Pons (tissue), 1 donor: ENCODE measurements at regions not wholly inside any gene's neighbourhood (a gene's known extent, or its start where the extent isn't known, plus 50 kb on each side); places are given as distances from the start of the nearest gene placed in this dataset.
"Not testable (repeated sequence)": the region's sequence is repeated elsewhere in the genome, so short reads cannot be mapped to it uniquely, and the experiment has no call there.

Experiments
- DNase-seq: peaks from one replicate; pipeline ENCODE4 v3.0.0-alpha.2; 2016; ENCODE audit warnings: low spot score

DNA sequence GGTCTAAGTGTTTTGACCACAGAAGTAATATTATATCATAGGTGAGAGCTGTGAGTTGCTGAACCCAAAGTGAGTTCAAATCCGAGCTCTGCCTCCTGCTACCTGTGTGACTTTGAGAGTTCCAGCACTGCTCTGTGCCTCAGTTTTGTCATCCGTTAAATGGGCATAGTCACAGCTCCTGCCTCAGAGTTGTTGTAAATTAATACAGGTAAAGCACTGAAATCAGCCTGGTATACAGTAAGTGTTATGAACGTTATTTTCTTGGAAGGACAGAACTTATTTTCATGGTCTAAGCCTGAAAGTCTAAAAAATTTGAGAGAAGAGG lies 65.4 kb upstream of the ZNF195 start:
- not testable (repeated sequence) for DNase-seq

GRCh38 chr11:3443700-3444419 lies 64.9 kb upstream of the ZNF195 start:
- not testable (repeated sequence) for DNase-seq

GRCh38 chr11:3437441-3437840 lies 58.5 kb upstream of the ZNF195 start:
- not testable (repeated sequence) for DNase-seq

DNA sequence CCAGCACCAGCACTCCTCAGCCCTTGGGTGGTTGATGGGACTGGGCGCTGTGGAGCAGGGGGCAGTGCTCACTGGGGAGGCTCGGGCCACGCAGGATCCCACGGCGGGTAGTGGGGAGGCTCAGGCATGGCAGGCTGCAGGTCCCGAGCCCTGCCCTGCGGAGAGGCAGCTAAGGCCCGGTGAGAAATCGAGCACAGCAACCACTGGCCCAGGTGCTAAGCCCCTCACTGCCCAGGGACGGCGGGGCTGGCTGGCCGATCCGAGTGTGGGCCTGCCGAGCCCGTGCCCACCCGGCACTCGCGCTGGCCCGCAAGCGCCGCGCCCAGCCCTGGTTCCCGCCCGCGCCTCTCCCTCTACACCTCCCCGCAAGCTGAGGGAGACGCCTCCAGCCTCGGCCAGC lies 56.0 kb upstream of the ZNF195 start:
- no peak for DNase-seq

DNA sequence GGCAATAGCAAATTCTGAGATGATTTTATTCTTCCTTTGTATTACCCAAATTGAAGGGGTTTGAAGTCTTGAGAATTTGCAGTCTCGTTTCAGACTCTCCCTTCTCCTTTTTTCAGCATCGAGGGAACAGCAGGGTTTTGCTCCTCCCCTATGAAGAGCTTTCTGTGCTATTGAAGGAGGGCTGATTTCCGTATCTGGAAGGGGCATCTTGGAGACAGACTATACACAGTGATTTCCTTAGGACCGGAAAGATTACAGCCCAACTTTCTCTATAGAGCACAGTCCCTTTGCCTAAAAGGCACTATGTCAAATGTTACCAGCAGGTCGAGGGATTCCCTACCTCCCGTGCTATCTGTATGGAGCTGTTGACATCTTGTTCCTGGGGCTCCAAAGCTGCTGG lies 50.2 kb upstream of the ZNF195 start:
- not testable (repeated sequence) for DNase-seq
